ENCODE measurements at regions not wholly inside any gene's neighbourhood (a gene's known extent, or its start where the extent isn't known, plus 50 kb on each side); places are given as distances from the start of the nearest gene placed in this dataset.

DNA sequence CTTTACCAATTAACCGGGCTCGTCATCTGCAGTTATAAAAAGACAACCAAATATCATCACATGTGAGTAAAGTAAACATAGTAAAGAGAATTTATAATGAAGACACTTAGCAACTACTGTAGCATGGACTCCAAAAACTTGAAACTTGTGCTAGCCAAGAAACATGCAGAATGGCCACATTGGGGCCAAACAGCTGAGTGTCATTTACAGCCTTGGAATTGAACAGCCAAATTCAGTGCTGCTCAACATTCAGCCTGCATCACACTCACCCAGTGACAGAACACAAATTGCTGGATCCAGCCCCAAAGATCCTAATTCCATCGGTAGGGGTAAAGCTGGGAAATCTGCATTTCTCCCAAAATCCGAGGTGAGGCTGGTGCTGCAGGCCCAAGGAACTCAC is 224.8 kb upstream of the GYPC start:
- intact Hi-C loops (cut with DNase I), result no loop called here
- Histone ChIP-seq H3K9me3 (no peaks in the 10 kb centered on the region), H3K27ac (no peak overlapping the region), H3K36me3 (no peaks in the 10 kb centered on the region), H3K4me3 (replicated peaks in 1 of 3) (no peak overlapping the region), H3K4me1 (no peaks in the 10 kb centered on the region), H3K27me3 (no peaks in the 10 kb centered on the region)
- WGBS, 2 donors, result 92 to 94% methylated on average over 4 of the region's 4 CpGs
- DNase-seq, result no peak
- TF ChIP-seq CTCF (IDR thresholded peaks at IDR 0.05), result no peak
- no peak for TF ChIP-seq POLR2A (IDR thresholded peaks at IDR 0.05)

GRCh38 chr2:126436411-126436810 is 219.5 kb upstream of the GYPC start:
- Histone ChIP-seq H3K9me3 (no peaks in the 10 kb centered on the region), H3K27ac (no peak overlapping the region), H3K4me1 (no peaks in the 10 kb centered on the region), H3K36me3 (no peaks in the 10 kb centered on the region), H3K4me3 (replicated peaks in 1 of 3) (no peak overlapping the region), H3K27me3 (no peaks in the 10 kb centered on the region)
- 71 to 86% methylated on average over 1 of the region's 1 CpG for WGBS, 2 donors
- intact Hi-C loops (cut with DNase I), result no loop called here
- no peak for TF ChIP-seq CTCF (IDR thresholded peaks at IDR 0.05)
- TF ChIP-seq POLR2A (IDR thresholded peaks at IDR 0.05), result no peak
- DNase-seq, result no peak

GRCh38 chr2:126437016-126437415 is 218.9 kb upstream of the GYPC start:
- Histone ChIP-seq H3K27me3 (no peaks in the 10 kb centered on the region), H3K4me3 (replicated peaks in 1 of 3) (no peak overlapping the region), H3K9me3 (no peaks in the 10 kb centered on the region), H3K4me1 (no peaks in the 10 kb centered on the region), H3K27ac (no peak overlapping the region), H3K36me3 (no peaks in the 10 kb centered on the region)
- TF ChIP-seq POLR2A (IDR thresholded peaks at IDR 0.05), result no peak
- TF ChIP-seq CTCF (IDR thresholded peaks at IDR 0.05), result no peak
- WGBS, 2 donors, result 93% methylated on average over 6 of the region's 6 CpGs
- intact Hi-C loops (cut with DNase I), result no loop called here
- DNase-seq, result no peak

DNA sequence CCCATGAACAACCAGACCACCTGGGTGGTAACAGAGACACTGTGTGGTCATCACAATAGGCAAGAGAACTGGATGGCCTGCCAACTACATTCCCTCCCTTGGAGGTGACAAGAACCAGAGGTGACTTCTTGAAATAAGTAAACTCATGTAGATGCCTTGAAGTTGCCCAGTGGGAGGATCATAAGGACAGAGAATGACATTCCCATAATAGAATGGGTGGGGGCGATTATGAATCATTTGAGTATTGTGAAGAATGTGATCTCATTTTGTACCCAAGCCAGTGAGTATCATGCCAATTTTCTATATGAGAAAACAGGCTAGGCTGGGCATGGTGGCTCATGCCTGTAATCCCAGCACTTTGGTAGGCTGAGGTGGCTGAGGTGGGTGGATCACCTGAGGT is 211.4 kb upstream of the GYPC start:
- no peak for TF ChIP-seq POLR2A (IDR thresholded peaks at IDR 0.05)
- no peak for TF ChIP-seq CTCF (IDR thresholded peaks at IDR 0.05)
- no peaks in the 10 kb centered on the region for H3K4me1 ChIP-seq
- no peak for DNase-seq
- intact Hi-C loops (cut with DNase I), result no loop called here
- no peaks in the 10 kb centered on the region for H3K36me3 ChIP-seq
- H3K4me3 ChIP-seq (replicated peaks in 1 of 3), result no peak overlapping the region
- H3K27ac ChIP-seq, result no peak overlapping the region
- H3K9me3 ChIP-seq, result no peaks in the 10 kb centered on the region
- H3K27me3 ChIP-seq, result no peaks in the 10 kb centered on the region
- 81% methylated on average over 1 of the region's 1 CpG for WGBS, 2 donors

DNA sequence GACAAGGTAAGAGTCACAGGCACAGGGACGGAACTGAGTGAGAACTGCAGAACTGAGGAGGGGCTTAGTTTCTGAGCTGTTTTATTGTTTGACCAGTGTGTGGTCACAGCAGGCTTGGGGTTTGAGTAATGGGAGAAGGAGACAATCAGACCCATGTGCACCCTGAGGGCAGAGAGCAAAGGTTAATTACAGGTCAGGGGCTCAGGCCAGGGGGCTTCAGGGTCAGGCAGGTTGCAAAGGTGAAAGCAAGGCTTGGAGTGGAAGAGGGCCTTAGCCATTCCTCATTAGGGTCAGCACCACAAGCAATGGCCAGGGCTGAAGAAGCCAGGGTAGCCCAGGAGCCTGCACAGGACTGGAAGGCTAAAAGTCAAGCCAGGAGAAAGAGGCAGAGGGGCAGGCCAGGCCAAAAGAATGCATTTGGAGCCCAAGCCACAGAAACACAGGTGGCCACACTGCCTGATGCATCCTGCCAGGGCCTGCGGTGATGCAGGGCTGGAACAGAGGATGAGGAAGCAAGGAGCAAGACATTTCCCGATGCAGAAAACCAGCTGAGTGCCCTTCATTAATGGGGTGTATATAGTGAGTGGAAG is 209.8 kb upstream of the GYPC start:
- no peak overlapping the region for H3K27ac ChIP-seq
- no peak for DNase-seq
- H3K4me3 ChIP-seq (replicated peaks in 1 of 3), result no peak overlapping the region
- intact Hi-C loops (cut with DNase I), result no loop called here
- no peaks in the 10 kb centered on the region for H3K4me1 ChIP-seq
- 81 to 89% methylated on average over 3 of the region's 3 CpGs for WGBS, 2 donors
- no peak for TF ChIP-seq CTCF (IDR thresholded peaks at IDR 0.05)
- TF ChIP-seq POLR2A (IDR thresholded peaks at IDR 0.05), result no peak
- no peaks in the 10 kb centered on the region for H3K9me3 ChIP-seq
- no peaks in the 10 kb centered on the region for H3K27me3 ChIP-seq
- no peaks in the 10 kb centered on the region for H3K36me3 ChIP-seq
